NOMO-1 (cell line): ENCODE measurements at regions not wholly inside any gene's neighbourhood (a gene's known extent, or its start where the extent isn't known, plus 50 kb on each side); places are given as distances from the start of the nearest gene placed in this dataset.

ENCODE experiments used
- DNase-seq, 2 experiments: peaks; one replicate each; lab custom pipeline; 2025; ENCODE audit not compliant: unreplicated experiment in 2 of 2; lab: John Stamatoyannopoulos, UW

GRCh38 chr16:27679899-27680298 is 130.0 kb downstream of the KATNIP start:
- no peak for DNase-seq

DNA sequence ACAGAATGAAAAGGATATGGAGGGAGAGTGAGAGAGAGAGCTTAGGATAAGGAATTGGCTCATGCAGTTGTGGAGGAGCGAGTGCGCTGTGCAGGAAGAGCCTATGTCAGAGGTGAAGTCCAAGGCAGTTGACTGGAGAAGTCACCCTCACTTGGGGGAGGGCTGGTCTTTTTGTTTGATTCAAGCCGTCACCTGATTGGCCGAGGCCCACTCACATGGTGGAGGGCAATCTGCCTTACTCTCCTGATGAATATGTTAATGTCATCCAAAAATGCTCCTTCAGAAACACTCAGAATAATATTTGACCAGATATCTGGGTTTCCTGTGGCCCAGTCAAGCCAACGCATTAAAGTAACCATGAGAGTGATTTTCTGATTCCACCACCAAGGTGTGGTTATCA is 131.7 kb downstream of the KATNIP start:
- DNase-seq: no peak

GRCh38 chr16:27684047-27684446 is 134.1 kb downstream of the KATNIP start:
- no peak for DNase-seq

GRCh38 chr16:27685807-27686206 is 135.9 kb downstream of the KATNIP start:
- DNase-seq: no peak

- DNase-seq: no peak
Observed at GRCh38 chr16:27686926-27687325, 137.0 kb downstream of the KATNIP start.

DNA sequence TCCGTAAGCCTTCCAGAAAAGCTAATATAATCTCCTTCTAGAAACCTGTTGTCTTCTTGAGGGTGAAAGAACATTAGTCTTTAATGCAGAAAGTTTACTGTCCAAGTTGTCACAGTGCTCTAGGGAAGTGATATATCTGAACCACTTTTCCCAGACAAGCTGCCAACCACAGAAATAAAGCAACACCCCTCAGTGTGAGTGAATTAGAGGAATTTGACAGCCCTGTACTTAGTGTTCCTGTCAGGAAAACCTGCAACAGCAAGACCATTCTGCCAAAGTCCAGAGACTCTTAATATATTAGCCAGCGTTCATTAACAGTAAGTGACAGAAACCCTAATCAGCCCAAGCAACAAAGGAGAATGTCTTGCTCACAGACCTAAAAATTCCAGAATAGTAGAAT is 137.7 kb downstream of the KATNIP start:
- no peak for DNase-seq

- DNase-seq: no peak
Observed at GRCh38 chr16:27689711-27690110, 139.8 kb downstream of the KATNIP start.

- no peak for DNase-seq
Observed at GRCh38 chr16:27690608-27691007, 140.7 kb downstream of the KATNIP start.

- no peak for DNase-seq
Observed at GRCh38 chr16:27691721-27692120, 141.8 kb downstream of the KATNIP start.

GRCh38 chr16:27692576-27692975 is 142.6 kb downstream of the KATNIP start:
- DNase-seq: no peak

DNA sequence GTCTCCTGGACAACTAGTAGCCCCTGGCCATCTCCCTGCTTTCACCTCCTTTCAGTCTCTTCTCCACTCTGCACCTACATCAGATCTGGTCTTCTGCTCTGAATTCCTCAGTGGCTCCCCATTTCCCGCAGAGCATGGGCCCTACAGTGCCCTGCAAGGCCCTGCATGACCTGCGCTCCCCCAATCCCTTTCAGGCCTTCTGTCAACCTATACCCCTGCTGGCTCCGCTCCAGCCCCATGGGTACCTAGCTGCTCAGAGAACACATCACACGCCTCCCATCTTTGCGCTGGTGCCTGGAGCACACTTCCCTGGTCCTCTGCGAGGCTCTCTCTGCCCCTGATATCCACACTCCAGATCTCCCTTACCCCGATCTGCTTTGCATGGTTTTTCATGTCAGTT is 145.2 kb downstream of the KATNIP start:
- DNase-seq: no peak

DNA sequence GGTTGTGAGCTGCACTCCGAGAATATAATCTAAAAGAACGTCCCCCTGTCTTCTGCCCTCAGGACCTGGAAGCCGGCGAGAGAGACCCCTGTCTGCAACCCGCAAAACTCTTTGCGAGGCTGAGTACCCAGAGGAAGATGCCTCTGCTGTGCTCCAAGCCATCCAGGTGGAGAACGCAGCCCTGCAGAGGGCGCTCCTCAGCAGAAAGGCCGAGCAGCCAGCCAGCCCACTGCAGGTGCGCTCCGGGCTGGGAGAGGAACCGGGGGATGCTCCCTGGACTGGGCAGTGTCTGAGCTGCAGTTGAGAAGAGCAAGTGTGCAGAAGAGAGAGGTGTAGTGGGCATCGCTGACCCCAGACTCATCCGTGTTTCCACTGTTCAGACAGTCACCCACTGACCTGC is 148.3 kb downstream of the KATNIP start:
- DNase-seq: no peak

- no peak for DNase-seq
Observed at GRCh38 chr16:27698746-27699145, 148.8 kb downstream of the KATNIP start.

GRCh38 chr16:27699540-27699939 is 149.6 kb downstream of the KATNIP start:
- DNase-seq: no peak

DNA sequence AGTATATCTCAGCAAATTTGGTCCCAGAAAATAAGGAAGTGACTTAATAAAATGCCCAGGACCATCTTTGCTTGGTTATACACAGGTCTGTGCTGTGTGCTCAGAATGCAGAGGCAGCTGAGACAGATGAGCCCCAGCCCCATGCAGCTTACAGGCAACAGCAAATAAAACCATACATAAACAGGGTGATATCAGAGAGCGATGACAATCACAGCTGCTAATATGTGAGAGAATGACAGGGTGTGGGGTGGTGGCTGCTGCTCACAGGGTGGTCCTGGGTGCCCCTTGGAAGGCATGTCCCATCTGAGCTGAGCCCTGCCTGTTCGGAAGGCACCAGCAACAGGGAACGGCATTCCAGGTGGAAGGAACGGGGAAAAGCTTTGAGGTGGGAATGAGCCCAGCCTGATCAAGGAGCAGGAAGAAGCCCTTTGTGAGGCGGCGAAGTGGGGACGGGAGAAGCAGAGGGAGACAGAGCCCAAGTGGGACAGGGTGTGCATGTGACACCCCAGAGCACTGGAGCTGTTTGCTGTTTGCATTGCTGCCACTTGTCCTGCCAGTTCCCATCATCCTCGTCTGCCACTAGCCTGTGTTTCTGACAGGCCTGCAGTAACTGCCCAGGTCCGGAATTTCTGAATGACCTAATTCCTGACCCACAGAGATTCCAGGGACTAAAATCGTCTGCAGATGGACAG is 150.5 kb downstream of the KATNIP start:
- DNase-seq: no peak

DNA sequence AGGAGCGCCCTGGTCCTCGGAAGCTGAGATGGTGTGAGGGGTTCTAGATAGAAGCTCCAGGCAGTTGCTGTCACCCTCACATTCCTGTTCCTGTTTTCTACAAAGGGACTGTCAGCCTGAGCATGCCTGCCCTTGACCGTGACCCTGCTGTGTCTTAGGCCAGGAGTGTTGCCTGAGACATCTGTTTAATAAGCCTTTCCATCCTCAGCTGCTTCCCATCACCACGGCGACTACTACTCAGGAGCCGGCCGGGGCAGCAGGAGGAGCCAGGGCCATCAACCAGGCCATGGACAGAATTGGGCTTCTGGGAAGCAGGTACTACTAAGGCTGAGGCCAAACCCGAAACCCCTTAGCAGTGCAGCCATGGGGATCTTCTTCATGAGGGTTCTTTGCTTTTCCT is 151.4 kb downstream of the KATNIP start:
- no peak for DNase-seq

- no peak for DNase-seq
Observed at GRCh38 chr16:27703121-27703520, 153.2 kb downstream of the KATNIP start.

DNA sequence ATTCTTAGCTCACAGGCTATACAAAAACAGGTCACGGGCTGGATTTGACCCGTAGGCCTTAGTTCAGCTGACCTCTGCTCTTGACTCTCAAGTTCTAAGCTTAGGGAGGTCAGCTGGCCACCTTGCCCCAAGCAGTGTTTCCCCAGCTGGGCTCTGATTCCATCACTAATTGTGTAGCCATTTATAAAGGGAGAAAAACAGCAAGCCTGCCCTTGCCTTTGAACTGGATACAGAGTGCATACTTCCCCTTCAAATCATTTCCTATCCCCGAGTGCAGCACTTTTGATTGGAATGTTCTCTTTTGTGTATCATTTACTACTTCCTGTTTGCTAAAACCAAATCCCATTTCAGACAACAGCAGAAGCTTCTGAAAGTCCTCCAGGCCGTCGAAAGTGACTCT is 153.6 kb downstream of the KATNIP start:
- no peak for DNase-seq

DNA sequence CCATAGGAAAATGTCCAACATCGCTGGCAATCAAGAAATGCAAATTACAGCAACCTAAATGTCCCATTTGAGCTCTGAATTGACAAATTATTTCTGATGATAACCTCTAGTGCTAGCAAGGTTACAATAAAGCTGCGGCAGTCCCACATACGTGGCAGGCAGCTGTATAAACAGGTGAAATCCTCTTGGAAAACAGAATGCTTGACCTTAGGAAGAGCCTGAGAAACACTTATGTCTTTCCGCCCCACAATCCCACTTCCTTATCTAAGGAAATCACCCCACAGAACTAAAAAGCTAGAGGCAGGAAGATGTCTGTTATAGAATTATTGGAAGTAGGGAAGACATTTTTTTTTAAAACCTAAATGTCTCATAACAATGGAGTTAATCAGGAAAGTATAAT is 154.3 kb downstream of the KATNIP start:
- DNase-seq: no peak

GRCh38 chr16:27706156-27706865 is 156.4 kb downstream of the KATNIP start:
- no peak for DNase-seq

- DNase-seq: no peak
Observed at GRCh38 chr16:27706866-27707685, 157.1 kb downstream of the KATNIP start.

DNA sequence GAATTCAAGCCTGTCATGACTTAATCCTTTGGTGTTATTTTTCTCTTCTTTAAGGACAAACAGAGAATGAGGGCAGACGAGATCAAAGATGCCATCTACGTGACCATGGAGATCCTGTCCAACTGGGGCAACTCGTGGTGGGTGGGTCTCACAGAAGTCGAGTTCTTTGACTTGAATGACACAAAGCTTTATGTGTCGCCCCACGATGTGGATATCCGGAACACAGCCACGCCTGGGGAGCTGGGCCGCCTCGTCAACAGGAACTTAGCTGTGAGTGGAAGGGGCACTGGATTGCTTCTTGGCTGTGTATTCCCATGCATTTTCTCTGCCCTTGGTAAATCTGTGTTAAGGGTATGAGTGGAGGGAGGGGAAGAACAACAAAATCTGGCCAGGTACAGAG is 158.7 kb downstream of the KATNIP start:
- no peak for DNase-seq
